ENCODE measurements at regions not wholly inside any gene's neighbourhood (a gene's known extent, or its start where the extent isn't known, plus 50 kb on each side); places are given as distances from the start of the nearest gene placed in this dataset.
"Not testable (repeated sequence)": the region's sequence is repeated elsewhere in the genome, so short reads cannot be mapped to it uniquely, and the experiment has no call there.

DNA sequence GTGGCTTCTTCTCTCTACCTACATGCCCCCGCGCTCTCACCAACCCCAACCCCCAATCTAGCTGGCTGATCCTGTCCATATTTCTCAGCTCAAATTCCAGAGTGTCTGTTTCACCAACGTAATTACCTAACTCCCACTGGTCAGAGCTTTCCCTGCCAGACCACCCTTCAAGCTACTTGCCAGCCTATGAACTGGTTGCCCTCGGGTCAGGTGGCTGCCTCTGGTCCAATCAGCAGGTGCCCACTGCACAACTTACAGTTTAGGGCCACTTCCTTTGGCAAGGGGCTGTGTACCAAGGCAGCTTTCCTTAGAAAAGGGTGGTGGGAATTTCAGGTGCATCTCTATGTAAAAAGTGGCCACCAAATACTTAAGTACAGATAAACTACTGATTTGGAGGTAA lies 92.2 kb upstream of the SLC30A5 start:
- ATAC-seq = no peak

DNA sequence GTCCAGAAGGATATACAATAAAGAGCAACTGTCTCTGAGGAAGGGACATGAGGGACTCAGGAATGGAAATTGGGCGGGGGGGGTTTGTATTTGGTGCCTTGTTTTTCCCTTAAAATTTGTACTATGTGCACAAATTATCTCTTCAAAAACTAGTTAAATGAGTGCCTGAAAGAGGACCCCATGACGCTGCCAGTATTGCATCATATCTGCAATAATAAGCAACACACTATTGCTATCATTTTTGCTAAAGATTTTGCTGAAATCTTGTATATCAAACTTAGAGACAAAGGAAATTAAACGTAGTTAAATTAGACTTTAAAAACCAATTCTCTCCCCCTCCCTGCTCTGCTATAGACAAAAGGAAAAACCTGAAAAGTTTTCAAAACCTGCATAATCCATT lies 89.7 kb upstream of the SLC30A5 start:
- no peak for ATAC-seq

DNA sequence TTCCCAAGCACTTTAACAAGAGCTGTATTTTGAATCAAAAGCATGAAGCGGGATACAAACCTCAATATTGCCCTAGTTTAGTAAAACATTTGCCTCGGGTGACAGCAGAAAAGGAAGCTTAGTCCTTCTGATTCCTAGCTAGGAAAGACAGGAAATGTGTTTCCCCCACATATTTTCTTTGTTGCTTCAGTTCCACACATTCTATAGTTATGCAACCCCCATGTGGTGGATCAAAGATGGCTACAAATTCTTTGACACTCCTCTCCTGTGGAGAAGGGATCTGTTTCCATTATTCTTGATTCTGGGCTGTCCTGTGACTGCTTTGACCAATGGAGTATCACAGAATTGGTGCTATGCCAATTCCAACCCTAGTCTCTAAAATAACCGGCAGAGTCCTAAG lies 89.1 kb upstream of the SLC30A5 start:
- no peak for ATAC-seq

GRCh38 chr5:69006030-69006429 lies 87.8 kb upstream of the SLC30A5 start:
- ATAC-seq = no peak

- no peak for ATAC-seq
Observed at GRCh38 chr5:69007163-69007562, 86.7 kb upstream of the SLC30A5 start.

GRCh38 chr5:69007726-69008368 lies 86.0 kb upstream of the SLC30A5 start:
- peak; percentile 48 to 63 for ATAC-seq

- ATAC-seq = no peak
Observed at GRCh38 chr5:69010476-69010875, 83.3 kb upstream of the SLC30A5 start.

- no peak for ATAC-seq
Observed at GRCh38 chr5:69011910-69012309, 81.9 kb upstream of the SLC30A5 start.

- no peak for ATAC-seq
Observed at GRCh38 chr5:69013481-69013880, 80.3 kb upstream of the SLC30A5 start.

- ATAC-seq = not testable (repeated sequence)
Observed at GRCh38 chr5:69014007-69014406, 79.8 kb upstream of the SLC30A5 start.

DNA sequence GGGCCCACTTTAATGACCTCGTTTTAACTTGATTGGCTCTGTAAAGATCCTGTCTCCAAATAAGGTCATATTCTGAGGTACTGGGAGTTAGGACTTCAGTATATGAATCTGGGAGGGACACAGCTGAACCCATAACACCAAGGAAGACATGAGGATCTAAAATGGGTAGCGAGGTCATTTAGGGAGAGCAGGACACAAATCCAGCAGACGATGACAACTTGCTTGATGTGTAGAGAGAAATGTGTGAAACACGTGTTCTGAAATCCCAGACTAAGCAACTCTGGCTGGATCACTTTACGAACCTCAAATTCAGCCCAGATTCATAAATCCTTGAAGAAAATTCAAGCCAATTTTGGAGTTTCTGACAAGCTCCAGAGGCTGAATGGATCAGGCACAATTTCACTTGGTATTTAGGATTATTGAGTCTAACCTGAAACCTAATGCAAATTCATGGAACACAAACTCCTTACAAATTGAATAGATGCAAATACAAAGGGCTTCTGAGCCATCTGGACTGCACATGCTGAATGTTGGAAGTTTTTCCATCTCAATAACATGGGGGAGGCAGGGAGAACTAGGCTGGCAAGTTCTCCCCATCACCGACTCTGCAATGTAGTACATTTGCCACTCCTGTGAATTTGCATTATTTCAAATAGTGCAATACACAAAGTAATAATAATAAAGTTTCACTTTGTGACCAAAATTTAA lies 74.0 kb upstream of the SLC30A5 start:
- ATAC-seq = no peak

DNA sequence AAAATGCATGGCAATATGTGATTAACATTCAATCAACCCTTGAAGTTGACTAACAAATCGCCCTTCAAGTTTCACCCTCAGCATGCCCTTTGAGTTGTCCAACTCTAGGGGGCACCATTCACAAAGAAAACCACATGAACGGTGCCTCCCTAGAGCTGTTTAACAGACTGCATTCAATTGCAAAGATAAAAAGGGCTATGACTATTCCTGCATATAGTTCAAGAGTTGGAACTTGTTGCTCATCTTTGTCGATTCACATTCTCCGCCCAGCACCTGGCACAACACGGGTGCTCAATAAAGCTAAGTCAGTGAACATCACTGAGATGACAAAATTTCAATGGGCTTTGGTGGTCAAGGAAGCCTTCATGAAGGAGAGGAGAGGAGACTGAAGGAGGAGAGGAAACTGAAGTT lies 69.6 kb upstream of the SLC30A5 start:
- ATAC-seq = peak; percentile 35 to 45

DNA sequence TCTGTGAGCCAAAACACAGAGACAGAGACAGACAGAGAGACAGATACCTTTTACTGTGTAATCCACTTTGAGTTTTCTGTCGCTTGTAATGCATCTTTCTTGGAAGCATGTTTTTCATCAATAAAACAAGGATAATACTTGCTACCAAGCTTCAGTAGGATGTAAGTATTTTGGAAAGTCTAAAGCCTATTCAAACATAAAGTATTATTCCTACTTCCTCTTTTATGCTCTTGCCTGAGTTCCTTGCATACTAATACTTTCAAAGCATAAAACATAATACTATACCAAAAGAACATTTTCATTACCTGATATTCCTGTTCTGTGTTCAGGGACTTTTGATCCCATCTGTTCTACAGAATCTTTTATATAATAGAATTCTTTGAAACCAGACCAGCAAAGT lies 64.5 kb upstream of the SLC30A5 start:
- ATAC-seq = no peak

GRCh38 chr5:69030358-69031062 lies 63.3 kb upstream of the SLC30A5 start:
- ATAC-seq = no peak

GRCh38 chr5:69032009-69032408 lies 61.8 kb upstream of the SLC30A5 start:
- no peak for ATAC-seq

- no peak for ATAC-seq
Observed at GRCh38 chr5:69033690-69034089, 60.1 kb upstream of the SLC30A5 start.

- no peak for ATAC-seq
Observed at GRCh38 chr5:69034898-69035297, 58.9 kb upstream of the SLC30A5 start.

- ATAC-seq = no peak
Observed at GRCh38 chr5:69035665-69036064, 58.1 kb upstream of the SLC30A5 start.

- ATAC-seq = no peak
Observed at GRCh38 chr5:69038539-69038938, 55.3 kb upstream of the SLC30A5 start.

GRCh38 chr5:69039829-69040228 lies 54.0 kb upstream of the SLC30A5 start:
- no peak for ATAC-seq

GRCh38 chr5:69042500-69042899 lies 51.3 kb upstream of the SLC30A5 start:
- peak in 1 of 2 donors; percentile 22 for ATAC-seq

DNA sequence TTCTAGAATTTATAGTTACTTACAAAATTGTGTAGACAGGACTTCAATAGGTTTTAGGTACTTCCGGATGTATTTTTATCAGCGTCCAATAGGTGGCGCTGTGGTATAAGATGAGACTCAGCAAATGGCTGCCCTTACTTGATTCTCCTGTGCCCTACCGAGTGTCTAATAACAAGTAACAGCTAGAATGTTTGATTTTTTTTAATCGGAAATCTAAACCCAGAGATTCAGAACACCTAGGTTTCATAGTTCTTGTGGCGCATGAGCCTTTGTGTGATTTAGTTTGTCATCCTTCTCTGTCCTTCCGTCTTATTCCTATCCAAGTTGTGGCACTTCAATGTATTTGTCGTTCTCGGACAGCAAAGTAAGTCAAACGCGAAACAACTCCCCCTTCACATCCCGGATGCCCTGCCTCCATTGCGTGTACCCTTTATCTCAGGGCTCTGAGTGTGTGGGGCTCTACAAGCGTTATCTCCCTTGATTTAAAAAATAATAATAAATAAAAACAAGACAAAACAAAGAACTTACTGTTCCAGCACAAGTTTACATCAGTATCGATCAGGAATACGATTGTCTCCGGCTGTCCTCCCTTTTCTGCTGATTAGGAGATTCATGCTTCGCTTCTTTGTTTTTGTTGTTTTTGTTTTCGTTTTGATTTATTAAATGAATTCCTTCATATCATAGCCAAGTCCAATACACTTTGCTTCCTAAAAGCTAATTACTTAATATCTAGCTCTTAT lies 50.7 kb upstream of the SLC30A5 start:
- ATAC-seq = peak; percentile 92

DNA sequence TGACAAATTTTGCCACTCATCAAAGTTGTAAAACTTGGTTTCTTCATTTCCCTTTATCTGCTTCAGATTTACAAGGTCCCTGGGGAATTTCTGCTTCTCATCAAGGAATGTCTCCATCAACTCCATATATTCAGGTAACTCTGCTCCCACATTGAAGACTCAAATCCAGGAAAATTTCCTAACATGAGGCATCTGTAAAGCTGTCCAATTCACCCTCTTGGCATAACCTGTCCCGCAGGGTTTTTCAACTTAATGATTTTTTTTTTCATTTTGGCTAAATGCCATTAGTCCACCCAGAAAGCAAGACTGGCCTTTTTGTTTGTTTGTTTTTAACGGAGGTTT lies 50.2 kb upstream of the SLC30A5 start:
- ATAC-seq = no peak

Data from activated CD4-positive, CD25-positive, alpha-beta regulatory T cell treated with anti-CD3 and anti-CD28 coated beads, Interleukin-2, amount 50 U/mL, for 24 hours (primary cell).